ENCODE measurements at regions not wholly inside any gene's neighbourhood (a gene's known extent, or its start where the extent isn't known, plus 50 kb on each side); places are given as distances from the start of the nearest gene placed in this dataset.

DNA sequence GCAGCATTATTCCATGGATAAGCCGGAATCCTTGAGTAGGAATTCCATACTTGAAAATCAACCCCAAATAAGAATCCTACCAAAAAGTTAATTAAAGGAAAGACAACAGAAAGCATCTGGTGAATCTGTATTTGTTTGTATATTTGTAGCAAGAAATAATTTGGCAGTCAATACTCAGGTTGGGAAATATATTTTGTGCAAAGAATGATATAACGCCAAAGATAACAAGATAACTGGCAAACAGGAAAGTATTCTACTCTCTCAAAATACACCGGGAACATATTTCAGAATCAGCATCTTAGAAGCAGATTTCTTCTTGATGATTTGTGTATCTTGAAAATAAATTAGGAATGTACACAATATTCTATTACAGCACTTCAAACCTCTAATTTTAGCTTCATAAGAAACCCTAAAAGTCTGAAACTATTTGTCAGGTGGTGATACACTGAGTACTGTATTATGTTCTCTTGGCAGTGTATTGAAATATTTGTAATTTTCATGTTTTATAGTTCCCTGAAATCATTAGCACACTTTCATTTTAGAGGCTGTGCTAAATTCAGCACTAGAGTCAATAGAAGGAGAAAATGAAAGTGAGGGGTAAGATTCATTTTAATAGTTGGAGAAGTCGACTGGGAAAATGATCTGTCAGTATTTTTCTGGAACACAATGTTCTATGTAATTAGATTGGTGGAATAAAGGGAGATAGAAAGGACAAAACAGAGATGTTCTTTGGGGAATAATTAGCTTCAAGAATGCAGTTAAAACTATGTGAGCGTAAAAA lies 879.7 kb upstream of the GJE1 start:
- TF ChIP-seq, protein P1, sequence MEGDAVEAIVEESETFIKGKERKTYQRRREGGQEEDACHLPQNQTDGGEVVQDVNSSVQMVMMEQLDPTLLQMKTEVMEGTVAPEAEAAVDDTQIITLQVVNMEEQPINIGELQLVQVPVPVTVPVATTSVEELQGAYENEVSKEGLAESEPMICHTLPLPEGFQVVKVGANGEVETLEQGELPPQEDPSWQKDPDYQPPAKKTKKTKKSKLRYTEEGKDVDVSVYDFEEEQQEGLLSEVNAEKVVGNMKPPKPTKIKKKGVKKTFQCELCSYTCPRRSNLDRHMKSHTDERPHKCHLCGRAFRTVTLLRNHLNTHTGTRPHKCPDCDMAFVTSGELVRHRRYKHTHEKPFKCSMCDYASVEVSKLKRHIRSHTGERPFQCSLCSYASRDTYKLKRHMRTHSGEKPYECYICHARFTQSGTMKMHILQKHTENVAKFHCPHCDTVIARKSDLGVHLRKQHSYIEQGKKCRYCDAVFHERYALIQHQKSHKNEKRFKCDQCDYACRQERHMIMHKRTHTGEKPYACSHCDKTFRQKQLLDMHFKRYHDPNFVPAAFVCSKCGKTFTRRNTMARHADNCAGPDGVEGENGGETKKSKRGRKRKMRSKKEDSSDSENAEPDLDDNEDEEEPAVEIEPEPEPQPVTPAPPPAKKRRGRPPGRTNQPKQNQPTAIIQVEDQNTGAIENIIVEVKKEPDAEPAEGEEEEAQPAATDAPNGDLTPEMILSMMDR (IDR thresholded peaks at IDR 0.05 in 2 of 3, conservative IDR thresholded peaks at IDR 0.05 in 1 of 3; ENCODE audit: insufficient read depth in 2 of 3, low read depth in 1 of 3, low read length in 3 of 3), result no peak
- TF ChIP-seq, protein P2, sequence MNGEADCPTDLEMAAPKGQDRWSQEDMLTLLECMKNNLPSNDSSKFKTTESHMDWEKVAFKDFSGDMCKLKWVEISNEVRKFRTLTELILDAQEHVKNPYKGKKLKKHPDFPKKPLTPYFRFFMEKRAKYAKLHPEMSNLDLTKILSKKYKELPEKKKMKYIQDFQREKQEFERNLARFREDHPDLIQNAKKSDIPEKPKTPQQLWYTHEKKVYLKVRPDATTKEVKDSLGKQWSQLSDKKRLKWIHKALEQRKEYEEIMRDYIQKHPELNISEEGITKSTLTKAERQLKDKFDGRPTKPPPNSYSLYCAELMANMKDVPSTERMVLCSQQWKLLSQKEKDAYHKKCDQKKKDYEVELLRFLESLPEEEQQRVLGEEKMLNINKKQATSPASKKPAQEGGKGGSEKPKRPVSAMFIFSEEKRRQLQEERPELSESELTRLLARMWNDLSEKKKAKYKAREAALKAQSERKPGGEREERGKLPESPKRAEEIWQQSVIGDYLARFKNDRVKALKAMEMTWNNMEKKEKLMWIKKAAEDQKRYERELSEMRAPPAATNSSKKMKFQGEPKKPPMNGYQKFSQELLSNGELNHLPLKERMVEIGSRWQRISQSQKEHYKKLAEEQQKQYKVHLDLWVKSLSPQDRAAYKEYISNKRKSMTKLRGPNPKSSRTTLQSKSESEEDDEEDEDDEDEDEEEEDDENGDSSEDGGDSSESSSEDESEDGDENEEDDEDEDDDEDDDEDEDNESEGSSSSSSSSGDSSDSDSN (IDR thresholded peaks at IDR 0.05; ENCODE audit: borderline replicate concordance in 1 of 2, low read depth in 2 of 2, low read length in 2 of 2), result no peak
- TF ChIP-seq, protein P3, sequence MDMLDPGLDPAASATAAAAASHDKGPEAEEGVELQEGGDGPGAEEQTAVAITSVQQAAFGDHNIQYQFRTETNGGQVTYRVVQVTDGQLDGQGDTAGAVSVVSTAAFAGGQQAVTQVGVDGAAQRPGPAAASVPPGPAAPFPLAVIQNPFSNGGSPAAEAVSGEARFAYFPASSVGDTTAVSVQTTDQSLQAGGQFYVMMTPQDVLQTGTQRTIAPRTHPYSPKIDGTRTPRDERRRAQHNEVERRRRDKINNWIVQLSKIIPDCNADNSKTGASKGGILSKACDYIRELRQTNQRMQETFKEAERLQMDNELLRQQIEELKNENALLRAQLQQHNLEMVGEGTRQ (CRISPR knock-in tag; IDR thresholded peaks at IDR 0.05), result no peak
- TF ChIP-seq FOXA1 (IDR thresholded peaks at IDR 0.05; ENCODE audit: borderline replicate concordance), result no peak

All from K562 (cell line).